ENCODE measurements at regions not wholly inside any gene's neighbourhood (a gene's known extent, or its start where the extent isn't known, plus 50 kb on each side); places are given as distances from the start of the nearest gene placed in this dataset.

GRCh38 chr15:98416222-98416855 lies 232.0 kb upstream of the IGF1R start:
- DNase-seq (ENCODE audit: low read depth): no peak
- TF ChIP-seq, protein P1, sequence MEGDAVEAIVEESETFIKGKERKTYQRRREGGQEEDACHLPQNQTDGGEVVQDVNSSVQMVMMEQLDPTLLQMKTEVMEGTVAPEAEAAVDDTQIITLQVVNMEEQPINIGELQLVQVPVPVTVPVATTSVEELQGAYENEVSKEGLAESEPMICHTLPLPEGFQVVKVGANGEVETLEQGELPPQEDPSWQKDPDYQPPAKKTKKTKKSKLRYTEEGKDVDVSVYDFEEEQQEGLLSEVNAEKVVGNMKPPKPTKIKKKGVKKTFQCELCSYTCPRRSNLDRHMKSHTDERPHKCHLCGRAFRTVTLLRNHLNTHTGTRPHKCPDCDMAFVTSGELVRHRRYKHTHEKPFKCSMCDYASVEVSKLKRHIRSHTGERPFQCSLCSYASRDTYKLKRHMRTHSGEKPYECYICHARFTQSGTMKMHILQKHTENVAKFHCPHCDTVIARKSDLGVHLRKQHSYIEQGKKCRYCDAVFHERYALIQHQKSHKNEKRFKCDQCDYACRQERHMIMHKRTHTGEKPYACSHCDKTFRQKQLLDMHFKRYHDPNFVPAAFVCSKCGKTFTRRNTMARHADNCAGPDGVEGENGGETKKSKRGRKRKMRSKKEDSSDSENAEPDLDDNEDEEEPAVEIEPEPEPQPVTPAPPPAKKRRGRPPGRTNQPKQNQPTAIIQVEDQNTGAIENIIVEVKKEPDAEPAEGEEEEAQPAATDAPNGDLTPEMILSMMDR (conservative IDR thresholded peaks at IDR 0.05; ENCODE audit: low read depth, low read length): no peak
- H3K4me3 ChIP-seq (ENCODE audit: low read length): no peak overlapping the region

DNA sequence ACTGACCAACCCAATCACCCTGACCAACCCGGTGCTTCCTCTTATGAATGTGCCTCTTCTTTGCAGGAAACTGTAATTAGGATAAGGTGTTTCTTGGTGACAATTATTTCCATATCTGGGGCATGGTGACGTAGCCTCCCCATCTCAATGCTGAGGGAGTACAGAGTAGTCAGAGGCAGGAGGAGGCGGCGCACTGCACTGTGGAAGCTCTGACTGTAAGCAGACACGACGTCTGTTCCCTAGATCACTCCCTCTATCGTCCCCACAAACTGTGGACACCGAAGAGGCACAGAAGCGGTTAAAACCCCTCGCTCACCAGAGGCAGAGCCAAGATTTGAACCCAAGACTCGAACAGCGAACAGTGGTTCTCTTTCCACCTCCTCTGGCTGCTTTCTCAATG lies 231.0 kb upstream of the IGF1R start:
- DNase-seq (ENCODE audit: low read depth): no peak
- no peak overlapping the region for H3K4me3 ChIP-seq (ENCODE audit: low read length)
- TF ChIP-seq, protein P1 (conservative IDR thresholded peaks at IDR 0.05; ENCODE audit: low read depth, low read length): no peak

GRCh38 chr15:98418122-98418521 lies 230.2 kb upstream of the IGF1R start:
- no peak for DNase-seq (ENCODE audit: low read depth)
- TF ChIP-seq, protein P1 (conservative IDR thresholded peaks at IDR 0.05; ENCODE audit: low read depth, low read length): no peak

DNA sequence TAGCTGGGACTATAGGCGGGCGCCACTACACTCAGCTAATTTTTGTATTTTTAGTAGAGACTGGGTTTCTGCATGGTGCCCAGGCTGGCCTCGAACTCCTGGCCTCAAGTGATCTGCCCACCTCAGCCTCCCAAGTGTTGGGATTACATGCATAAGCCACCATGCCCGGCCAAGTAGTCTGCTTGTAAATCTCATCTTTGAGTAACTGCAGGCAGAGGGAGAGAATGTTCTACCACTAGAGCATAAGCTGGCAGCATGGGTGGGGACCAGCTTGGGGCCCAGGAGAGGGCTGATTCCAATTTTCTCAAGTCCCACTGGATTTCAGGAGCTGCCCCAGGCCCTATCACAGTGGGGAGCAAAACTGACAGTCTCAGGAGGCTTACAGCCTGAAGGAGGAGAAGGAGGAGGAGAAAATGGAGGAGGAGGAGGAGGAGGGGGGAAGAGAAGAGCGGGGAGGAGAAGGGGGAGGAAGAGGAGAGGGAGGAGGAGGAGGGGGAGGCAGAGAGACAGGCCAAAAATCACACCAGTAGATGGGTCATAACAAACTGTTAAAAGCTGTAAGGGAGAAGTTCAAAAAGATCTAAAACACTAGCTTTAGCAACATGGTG lies 229.1 kb upstream of the IGF1R start:
- no peak overlapping the region for H3K4me3 ChIP-seq (ENCODE audit: low read length)
- TF ChIP-seq, protein P1 (conservative IDR thresholded peaks at IDR 0.05; ENCODE audit: low read depth, low read length): no peak
- no peak for DNase-seq (ENCODE audit: low read depth)

More at GRCh38 chr15:98418122-98418521, 230.2 kb upstream of the IGF1R start:
- no peak overlapping the region for H3K4me3 ChIP-seq (ENCODE audit: low read length)

DNA sequence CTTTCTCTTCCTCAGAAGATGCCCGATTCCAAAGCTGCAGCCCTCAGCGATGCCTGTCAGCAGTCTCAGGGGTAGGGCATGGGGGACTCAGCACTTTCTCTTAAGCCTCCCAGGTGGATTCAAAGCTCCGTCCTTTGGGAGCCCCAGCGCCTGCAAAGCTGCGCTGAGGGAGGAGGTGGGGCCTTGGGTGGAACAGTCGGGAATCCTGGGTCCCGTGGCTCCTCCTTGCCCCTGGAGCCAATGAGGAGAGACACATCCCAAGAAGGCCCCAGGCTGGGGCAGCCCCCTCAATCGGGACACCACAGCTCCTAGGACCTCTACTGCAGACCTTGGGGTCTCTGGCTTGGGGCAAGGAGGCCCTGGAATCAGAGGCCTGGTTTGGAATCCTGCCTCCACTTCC lies 227.5 kb upstream of the IGF1R start:
- TF ChIP-seq, protein P1 (conservative IDR thresholded peaks at IDR 0.05; ENCODE audit: low read depth, low read length): no peak
- no peak overlapping the region for H3K4me3 ChIP-seq (ENCODE audit: low read length)
- DNase-seq (ENCODE audit: low read depth): no peak

GRCh38 chr15:98421419-98422129 lies 226.8 kb upstream of the IGF1R start:
- TF ChIP-seq, protein P1 (conservative IDR thresholded peaks at IDR 0.05; ENCODE audit: low read depth, low read length): peak; percentile 87
- H3K4me3 ChIP-seq (ENCODE audit: low read length): no peak overlapping the region
- DNase-seq (ENCODE audit: low read depth): no peak

All from retinal pigment epithelial cell (primary cell).